Mesodermal cell (in vitro differentiated cells): ENCODE measurements at regions not wholly inside any gene's neighbourhood (a gene's known extent, or its start where the extent isn't known, plus 50 kb on each side); places are given as distances from the start of the nearest gene placed in this dataset.
A peak's percentile ranks its signal among the peaks of the same experiment; 100 is the strongest.

Source experiments
- H3K27ac ChIP-seq: 2 replicates; pipeline ENCODE4 v1.7.0; 2013; ENCODE audit warnings: mild to moderate bottlenecking, low read depth, low read length, moderate library complexity; ENCODE audit not compliant: severe bottlenecking
- H3K36me3 ChIP-seq: 2 replicates; pipeline ENCODE4 v1.7.1; 2013; ENCODE audit warnings: mild to moderate bottlenecking, low read length, moderate library complexity; ENCODE audit not compliant: control insufficient read depth, insufficient read depth
- H3K4me1 ChIP-seq: one replicate; pipeline ENCODE4 v1.7.1; 2013; ENCODE audit warnings: mild to moderate bottlenecking, low read length; ENCODE audit not compliant: insufficient read depth, control insufficient read depth, poor library complexity, severe bottlenecking
- H3K4me3 ChIP-seq: 2 replicates; pipeline ENCODE4 v1.7.0; 2013; ENCODE audit warnings: low read length, control low read depth, mild to moderate bottlenecking; ENCODE audit not compliant: insufficient read depth, poor library complexity, severe bottlenecking; ENCODE audit errors: extremely low read depth
- H3K9me3 ChIP-seq: 2 replicates; pipeline ENCODE4 v1.7.1; 2013; ENCODE audit warnings: mild to moderate bottlenecking, low read length, moderate library complexity; ENCODE audit not compliant: control insufficient read depth
- WGBS, 2 experiments: methylation state at CpG; one replicate each; pipeline ENCODE4 v1.1.5; 2013; ENCODE audit warnings: missing lambda C conversion rate in 2 of 2; ENCODE audit not compliant: insufficient coverage in 2 of 2; 5-methylcytosine and 5-hydroxymethylcytosine counted together

- WGBS, 2 experiments = 100% methylated on average over 2 of the region's 2 CpGs; no CpG with 5 or more reads in 1 of the 2 experiments
- Histone ChIP-seq H3K9me3 (peaks cover 18% of the 10 kb centered on the region), H3K27ac (no peak overlapping the region), H3K36me3 (no peaks in the 10 kb centered on the region), H3K4me3 (no peak overlapping the region), H3K4me1 (peaks cover 7% of the 10 kb centered on the region)
Observed at GRCh38 chr3:196147116-196147515, 64.1 kb downstream of the ZDHHC19 start.

DNA sequence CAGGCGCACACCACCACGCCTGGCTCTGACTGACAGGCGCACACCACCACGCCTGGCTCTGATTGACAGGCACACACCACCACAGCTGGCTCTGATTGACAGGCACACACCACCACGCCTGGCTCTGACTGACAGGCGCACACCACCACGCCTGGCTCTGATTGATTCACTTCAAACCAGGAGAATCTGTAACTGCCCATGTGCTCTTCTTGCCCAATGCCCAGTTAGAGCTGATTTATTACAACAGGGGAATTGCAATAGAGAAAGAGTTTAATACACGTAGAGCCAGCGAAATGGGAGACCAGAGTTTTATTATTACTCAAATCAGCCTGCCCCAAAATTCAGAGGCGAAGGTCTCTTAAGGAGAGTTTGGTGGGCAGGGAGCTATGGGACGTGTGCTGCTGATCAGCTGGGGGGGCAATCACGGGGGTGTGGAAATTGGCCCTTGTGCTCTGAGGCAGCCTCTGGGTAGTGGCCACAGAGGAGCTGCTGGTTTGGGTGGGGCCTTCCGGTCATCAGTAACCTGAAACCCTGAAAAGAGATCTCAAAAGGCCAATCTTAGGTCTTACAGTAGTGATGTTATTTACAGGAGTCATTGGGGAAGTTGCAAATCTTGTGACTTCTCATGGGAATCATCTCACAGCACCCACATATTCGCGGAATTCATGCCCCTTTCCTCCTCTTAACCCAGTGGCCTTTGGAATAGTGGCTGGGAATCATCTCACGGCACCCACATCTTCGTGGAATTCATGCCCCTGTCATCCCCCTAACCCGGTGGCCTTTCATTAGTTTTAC lies 63.8 kb upstream of the TFRC start:
- WGBS, 2 experiments = 90 to 93% methylated on average over 8 to 11 of the region's 18 CpGs
- peaks cover 18% of the 10 kb centered on the region for H3K9me3 ChIP-seq
- H3K27ac ChIP-seq = no peak overlapping the region
- no peaks in the 10 kb centered on the region for H3K36me3 ChIP-seq
- H3K4me3 ChIP-seq = no peak overlapping the region
- peaks cover 8% of the 10 kb centered on the region for H3K4me1 ChIP-seq

DNA sequence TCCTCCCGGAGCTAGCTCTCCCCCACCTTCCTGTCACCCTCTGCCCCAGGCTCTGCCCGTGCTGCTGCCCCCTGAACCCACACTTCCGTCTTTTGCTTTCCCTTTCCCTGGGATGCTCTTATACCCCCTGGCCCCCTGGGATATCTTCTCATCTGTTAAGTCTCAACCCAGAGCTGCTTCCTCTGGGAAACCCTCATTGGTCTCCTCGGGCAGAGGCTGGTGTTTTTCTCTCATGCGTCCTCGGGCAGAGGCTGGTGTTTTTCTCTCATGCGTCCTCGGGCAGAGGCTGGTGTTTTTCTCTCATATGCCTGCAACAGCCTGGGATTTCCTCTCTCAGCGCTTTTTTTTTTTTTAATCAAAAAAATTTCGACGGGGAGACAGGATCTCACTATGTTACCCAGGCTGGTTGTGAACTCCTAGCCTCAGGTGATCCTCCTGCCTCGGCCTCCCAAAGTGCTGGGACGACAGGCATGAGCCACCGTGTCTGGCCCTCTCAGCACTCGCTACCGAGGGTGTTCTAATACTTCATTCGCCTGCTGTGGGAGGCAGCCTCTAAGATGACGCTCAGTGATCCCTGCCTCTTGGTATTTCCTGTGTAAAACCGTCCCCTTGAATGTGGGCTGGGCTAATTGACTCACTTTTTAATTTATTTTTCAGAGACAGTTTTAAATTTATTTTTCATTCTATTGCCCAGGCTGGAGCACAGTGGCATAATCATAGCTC lies 62.7 kb upstream of the TFRC start:
- Histone ChIP-seq H3K4me3 (no peak overlapping the region), H3K9me3 (peaks cover 8% of the 10 kb centered on the region), H3K36me3 (no peaks in the 10 kb centered on the region), H3K4me1 (peaks cover 8% of the 10 kb centered on the region), H3K27ac (no peak overlapping the region)
- WGBS, 2 experiments = 93 to 94% methylated on average over 15 to 19 of the region's 19 CpGs

GRCh38 chr3:196143708-196144382 lies 62.0 kb upstream of the TFRC start:
- H3K27ac ChIP-seq = no peak overlapping the region
- peaks cover 8% of the 10 kb centered on the region for H3K9me3 ChIP-seq
- no peak overlapping the region for H3K4me3 ChIP-seq
- H3K36me3 ChIP-seq = no peaks in the 10 kb centered on the region
- H3K4me1 ChIP-seq = peaks cover 8% of the 10 kb centered on the region
- 90 to 91% methylated on average over 12 to 17 of the region's 17 CpGs for WGBS, 2 experiments

GRCh38 chr3:196142202-196142956 lies 60.5 kb upstream of the TFRC start:
- H3K4me1 ChIP-seq = peaks cover 8% of the 10 kb centered on the region
- H3K4me3 ChIP-seq = no peak overlapping the region
- WGBS, 2 experiments = 91 to 95% methylated on average over 8 to 13 of the region's 16 CpGs
- no peaks in the 10 kb centered on the region for H3K9me3 ChIP-seq
- no peaks in the 10 kb centered on the region for H3K36me3 ChIP-seq
- H3K27ac ChIP-seq = no peak overlapping the region

DNA sequence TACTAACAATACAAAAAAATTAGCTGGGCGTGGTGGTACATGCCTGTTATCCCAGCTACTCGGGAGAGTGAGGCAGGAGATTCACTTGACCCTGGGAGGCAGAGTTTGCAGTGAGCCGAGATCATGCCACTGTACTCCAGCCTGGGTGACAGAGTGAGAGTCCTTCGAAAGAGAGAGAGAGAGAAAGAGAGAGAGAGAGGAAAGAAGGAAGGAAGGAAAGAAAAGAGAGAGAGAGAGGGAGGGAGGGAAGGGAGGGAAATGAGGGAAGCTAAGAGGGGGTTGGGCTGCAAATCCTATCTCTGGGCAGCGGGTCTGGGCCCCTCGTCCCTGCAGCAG lies 59.9 kb upstream of the TFRC start:
- H3K4me3 ChIP-seq = no peak overlapping the region
- no peak overlapping the region for H3K27ac ChIP-seq
- H3K9me3 ChIP-seq = no peaks in the 10 kb centered on the region
- WGBS, 2 experiments = 88% methylated on average over 6 of the region's 6 CpGs
- H3K4me1 ChIP-seq = peaks cover 8% of the 10 kb centered on the region
- no peaks in the 10 kb centered on the region for H3K36me3 ChIP-seq

DNA sequence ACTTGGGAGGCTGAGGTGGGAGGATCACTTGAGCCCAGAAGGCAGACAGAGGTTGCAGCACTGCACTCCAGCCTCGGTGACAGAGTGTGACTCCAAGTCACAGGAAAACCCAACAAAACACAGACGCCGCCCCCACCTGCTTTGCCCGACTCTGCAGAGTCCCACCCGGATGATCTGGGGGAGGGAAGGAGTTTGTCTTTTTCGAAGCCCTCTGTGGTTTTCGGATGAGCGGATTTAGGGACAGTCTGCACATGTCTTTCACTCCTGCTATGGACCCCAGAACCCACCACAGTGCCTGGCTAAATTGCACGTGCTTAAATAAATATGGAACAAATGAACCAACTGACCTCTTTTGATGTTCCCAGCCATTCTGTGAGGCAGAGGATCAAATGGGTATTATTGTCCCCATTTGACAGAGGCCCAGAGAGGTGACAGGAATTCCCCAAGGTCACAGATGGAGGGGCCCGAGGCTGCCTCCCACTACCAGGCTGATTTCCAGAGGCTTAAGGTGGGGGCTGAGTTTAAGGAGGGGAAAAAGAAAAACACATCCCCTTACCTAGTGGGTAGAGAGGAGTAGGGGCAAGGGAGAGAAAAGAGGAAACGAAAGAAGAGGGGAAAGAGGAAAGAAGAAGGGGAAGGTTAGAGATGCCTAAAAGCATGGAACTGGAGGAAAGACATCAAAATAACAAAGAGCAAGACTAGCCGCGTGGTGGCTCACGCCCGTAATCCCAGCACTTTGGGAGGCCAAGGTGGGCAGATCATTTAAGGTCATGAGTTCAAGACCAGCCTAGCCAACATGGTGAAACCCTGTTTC lies 59.4 kb upstream of the TFRC start:
- Histone ChIP-seq H3K9me3 (no peaks in the 10 kb centered on the region), H3K4me3 (no peak overlapping the region), H3K36me3 (no peaks in the 10 kb centered on the region), H3K27ac (no peak overlapping the region), H3K4me1 (peaks cover 10% of the 10 kb centered on the region)
- 94 to 96% methylated on average over 9 to 14 of the region's 15 CpGs for WGBS, 2 experiments

DNA sequence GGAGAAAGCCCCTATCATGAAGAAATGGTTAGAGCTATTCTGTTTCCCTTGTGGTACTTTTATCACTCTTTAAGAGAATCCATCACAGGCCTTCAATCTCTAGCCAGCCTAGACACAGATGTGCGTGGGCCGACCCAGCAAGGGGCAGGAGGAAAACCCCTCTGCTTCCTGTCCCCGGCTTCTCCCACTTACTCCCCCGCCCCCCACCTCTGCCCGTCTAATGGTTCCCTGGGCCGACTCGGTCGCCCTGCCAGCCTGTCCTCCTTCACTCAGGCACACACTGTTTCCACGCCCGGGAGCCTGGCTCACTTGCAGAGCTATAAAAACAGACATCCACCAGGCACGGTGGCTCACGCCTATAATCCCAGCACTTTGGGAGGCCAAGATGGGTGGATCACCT lies 58.3 kb upstream of the TFRC start:
- H3K36me3 ChIP-seq = no peaks in the 10 kb centered on the region
- no peak overlapping the region for H3K4me3 ChIP-seq
- 86 to 96% methylated on average over 2 to 12 of the region's 12 CpGs for WGBS, 2 experiments
- H3K4me1 ChIP-seq = peaks cover 13% of the 10 kb centered on the region
- no peaks in the 10 kb centered on the region for H3K9me3 ChIP-seq
- no peak overlapping the region for H3K27ac ChIP-seq

DNA sequence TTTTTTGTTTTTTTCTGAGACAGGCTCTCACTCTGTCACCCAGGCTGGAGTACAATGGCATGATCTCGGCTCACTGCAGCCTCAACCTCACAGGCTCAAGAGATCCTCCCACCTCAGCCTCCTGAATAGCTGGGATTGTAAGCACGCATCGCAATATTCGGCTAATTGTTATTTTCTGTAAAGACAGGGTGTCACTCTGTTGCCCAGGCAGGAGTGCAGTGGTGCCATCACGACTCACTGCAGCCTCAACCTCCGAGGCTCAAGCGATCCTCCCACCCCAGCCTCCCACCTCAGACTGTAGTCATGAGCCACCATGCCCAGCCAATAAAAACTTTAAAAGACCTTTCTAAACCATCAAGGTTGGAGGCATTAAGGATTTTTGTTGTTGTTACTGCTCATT lies 57.4 kb upstream of the TFRC start:
- H3K27ac ChIP-seq = peak overlapping the region; percentile 8
- no peak overlapping the region for H3K4me3 ChIP-seq
- 73 to 89% methylated on average over 4 of the region's 7 CpGs for WGBS, 2 experiments

More for the DNA sequence above, 57.4 kb upstream of the TFRC start:
- Histone ChIP-seq H3K36me3 (no peaks in the 10 kb centered on the region), H3K9me3 (no peaks in the 10 kb centered on the region), H3K4me1 (peaks cover 13% of the 10 kb centered on the region)
